G401 (cell line): ENCODE measurements at regions not wholly inside any gene's neighbourhood (a gene's known extent, or its start where the extent isn't known, plus 50 kb on each side); places are given as distances from the start of the nearest gene placed in this dataset.
"Not testable (repeated sequence)": the region's sequence is repeated elsewhere in the genome, so short reads cannot be mapped to it uniquely, and the experiment has no call there.

ENCODE experiments used
- DNase-seq: peaks from one replicate; pipeline ENCODE4 v3.0.0-alpha.2; 2015; ENCODE audit warnings: low spot score
- in situ Hi-C: cut with HindIII; loops from 2 replicates; pipeline ENCODE4 v1.10.0; 2016; ENCODE audit warnings: low sequenced_read_pairs, mixed read lengths

DNA sequence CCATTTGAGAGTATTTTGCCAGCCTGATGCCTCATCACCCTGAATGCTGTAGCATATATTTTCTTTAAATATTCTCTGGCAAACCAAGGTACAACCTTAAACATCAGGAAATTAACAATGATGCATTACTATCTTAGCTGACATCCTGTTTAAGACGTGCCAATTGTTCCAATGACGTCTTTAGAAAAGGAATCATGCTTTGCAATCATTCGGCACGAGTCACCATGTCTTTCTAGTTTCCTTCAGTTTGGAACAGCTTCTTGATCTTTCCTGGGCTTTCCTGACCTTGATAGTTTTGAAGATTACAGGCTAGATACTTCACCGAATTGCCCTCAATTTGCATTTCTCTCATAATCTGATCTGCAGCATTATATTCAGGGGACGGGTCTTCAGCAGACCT lies 88.2 kb upstream of the GLI2 start:
- in situ Hi-C loops, result no loop called here
- DNase-seq, result no peak

GRCh38 chr2:120649381-120649780 lies 86.3 kb upstream of the GLI2 start:
- DNase-seq, in situ Hi-C loops: not testable (repeated sequence)

DNA sequence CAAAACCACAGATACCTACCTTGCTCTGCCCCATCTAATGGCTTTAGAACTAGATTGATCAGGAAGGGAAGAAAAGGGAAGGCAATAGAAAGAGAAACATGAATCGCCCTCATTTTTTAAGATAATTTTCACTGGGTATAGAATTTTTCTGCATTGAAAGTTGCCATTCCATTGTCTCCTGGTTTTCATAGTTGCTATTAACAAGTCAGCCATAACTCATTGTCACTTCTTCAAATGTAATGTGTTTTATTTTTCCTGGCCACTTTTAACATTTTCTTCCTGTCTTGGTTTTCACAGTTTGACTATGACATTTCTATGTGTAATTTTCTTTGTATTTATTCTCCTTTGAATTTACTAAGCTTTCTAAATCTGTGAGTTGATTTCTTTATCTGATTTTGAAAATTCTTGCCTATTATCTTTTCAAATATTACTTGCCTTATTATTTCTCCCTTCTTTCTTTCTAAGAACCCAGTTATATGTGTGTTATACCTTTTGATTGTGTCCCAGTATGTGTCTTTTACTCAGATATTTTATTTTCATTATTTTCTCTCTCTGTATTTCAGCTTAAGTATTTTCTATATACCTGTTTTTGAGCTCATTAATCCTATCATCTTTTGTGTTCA lies 85.5 kb upstream of the GLI2 start:
- no peak for DNase-seq
- in situ Hi-C loops, result no loop called here

- DNase-seq, result no peak
- in situ Hi-C loops, result no loop called here
Measured at GRCh38 chr2:120651818-120652217, 83.8 kb upstream of the GLI2 start.

GRCh38 chr2:120653046-120653445 lies 82.6 kb upstream of the GLI2 start:
- in situ Hi-C loops, result no loop called here

DNA sequence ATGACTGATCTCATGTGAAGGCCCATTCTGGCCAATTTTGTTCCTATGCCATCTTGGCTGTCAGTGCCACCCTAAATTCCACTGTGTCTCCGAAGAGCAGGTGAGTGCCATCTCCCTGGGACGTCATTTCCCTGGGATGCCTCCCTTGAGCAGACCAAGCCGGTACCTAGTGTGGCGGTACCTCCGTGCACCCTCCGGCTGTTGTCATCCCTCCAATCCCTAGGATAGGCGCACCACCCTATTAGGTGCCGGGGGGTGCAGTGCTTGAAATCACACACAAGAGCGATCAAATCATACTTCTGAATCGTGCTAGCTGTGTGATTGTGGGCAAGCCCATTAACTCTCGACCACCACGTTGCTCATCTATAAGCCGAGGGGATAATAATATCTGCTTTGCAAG lies 81.8 kb upstream of the GLI2 start:
- in situ Hi-C loops, result no loop called here
- DNase-seq, result no peak

More at GRCh38 chr2:120653046-120653445, 82.6 kb upstream of the GLI2 start:
- DNase-seq, result no peak

- in situ Hi-C loops, result no loop called here
Measured at GRCh38 chr2:120654381-120655134, 81.1 kb upstream of the GLI2 start.

GRCh38 chr2:120656273-120656950 lies 79.3 kb upstream of the GLI2 start:
- DNase-seq, result peak; percentile 14

More at GRCh38 chr2:120654381-120655134, 81.1 kb upstream of the GLI2 start:
- DNase-seq, result no peak

DNA sequence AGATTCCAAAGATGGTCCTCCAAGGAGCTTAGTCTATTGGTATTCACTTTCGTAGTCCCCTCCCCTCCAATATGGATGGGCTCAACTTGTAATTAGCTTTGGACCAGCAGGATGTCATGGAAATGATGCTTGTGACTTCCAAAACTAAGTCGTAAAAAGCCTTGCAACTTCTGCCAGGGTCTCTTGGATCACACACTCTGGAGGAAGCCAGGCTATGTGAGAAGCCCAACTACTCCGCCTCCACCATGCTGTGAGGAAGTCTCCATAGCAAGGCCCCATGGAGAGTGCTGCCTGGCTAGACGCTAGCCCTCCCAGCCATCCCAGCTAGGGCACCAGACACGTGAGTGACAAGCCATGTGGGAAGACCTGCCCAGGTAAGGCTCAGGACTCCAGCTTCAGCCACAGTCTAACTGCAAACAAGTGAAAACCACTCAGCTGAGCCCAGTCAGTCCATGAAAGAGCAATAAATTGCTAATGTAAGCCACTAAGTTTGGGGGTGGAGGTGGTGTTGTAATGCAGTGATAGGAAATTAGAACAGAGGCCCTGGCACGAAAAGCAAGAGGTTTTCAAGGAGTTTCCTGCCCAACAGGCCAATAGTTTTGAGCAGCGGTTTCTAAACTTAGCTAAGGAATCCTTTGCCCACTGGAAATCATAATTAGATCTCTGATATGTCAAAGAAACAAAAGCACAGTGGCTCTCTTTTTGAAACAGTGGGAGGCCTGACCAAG lies 77.5 kb upstream of the GLI2 start:
- DNase-seq, result no peak
- in situ Hi-C loops, result no loop called here

More at GRCh38 chr2:120656273-120656950, 79.3 kb upstream of the GLI2 start:
- in situ Hi-C loops, result no loop called here

GRCh38 chr2:120658770-120659158 lies 76.9 kb upstream of the GLI2 start:
- DNase-seq, result no peak
- in situ Hi-C loops, result no loop called here

GRCh38 chr2:120659275-120659977 lies 76.2 kb upstream of the GLI2 start:
- DNase-seq, result no peak

DNA sequence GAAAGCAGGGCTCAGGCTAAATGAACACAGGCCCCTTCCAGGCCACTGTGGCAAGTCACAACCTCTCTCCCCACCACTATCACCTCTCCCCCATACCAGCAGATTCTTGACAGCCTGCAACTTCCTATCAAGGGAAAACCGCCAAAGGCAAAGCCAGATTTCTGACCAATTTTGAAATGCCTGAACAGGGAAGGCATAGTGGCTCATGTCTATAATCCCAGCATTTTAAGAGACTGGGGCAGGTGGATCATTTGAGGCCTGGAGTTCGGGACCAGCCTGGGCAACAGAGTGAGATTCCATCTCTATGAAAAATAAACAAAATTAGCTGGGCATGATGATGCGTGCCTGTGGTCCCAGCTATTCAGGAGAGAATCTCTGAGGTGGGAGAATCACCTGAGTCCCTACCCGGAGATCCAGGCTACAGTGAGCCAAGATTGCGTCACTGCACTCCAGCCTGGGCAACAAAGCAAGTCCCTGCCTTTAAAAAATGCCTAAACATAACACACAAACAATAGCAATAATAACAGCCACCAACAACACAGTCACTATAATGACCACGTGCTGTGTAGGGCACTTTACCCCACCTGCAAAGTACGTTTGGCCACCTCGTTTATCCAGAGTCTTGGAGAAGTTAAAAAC lies 75.5 kb upstream of the GLI2 start:
- in situ Hi-C loops, result no loop called here
- DNase-seq, result no peak

More at GRCh38 chr2:120659275-120659977, 76.2 kb upstream of the GLI2 start:
- in situ Hi-C loops, result no loop called here

DNA sequence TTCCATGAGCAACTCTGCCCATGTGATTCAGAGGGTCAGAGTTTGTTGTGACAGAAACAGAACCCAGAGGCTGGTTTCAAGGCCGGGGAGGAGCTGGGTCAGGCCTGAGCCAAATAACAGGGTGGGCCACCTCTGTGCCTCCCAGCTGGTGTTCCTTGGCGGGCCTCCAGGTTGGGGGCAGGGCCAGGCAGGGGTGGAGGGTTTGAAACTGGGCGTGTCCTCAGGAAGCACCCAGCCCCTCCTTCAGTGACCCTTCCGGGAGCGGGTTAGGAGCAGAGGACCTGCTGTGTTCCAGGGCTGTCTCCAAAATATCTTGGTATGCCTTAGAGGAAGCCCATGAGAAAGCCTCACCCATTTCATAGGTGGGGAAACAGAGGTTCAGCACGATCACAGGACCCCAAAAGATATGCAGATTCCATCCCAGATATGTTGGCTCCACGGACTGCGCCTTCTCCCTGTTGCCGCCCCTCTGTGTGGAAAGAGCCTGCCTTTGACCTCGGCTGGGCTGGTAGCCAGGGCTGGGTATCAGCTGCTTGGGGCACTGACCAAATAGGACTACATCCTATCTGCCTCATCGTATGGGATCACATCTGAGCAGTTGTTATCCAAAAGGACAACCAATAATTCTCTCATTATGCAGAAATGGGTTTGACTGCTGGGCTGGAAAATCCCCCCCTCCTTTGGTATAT lies 74.8 kb upstream of the GLI2 start:
- in situ Hi-C loops, result no loop called here
- no peak for DNase-seq

DNA sequence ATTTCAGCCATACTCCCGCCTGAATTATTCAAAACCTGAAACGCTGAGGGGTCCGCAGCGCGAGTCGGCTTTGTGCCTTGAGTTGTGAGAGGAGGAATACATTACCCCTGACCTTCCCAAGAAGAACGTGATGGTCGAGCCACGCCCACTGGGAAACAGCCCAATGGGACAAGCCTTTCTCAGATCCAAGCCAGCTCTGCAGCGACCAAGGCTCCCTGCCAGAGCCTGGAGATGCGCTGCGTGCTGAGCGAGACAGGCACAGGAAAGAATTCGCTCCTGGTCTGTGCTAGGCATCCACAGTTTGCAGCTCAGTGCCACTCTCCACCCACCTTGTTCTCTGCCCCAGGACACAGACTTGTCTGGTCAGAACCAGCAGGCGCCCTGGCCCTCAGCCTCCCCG lies 74.1 kb upstream of the GLI2 start:
- no peak for DNase-seq
- in situ Hi-C loops, result no loop called here

DNA sequence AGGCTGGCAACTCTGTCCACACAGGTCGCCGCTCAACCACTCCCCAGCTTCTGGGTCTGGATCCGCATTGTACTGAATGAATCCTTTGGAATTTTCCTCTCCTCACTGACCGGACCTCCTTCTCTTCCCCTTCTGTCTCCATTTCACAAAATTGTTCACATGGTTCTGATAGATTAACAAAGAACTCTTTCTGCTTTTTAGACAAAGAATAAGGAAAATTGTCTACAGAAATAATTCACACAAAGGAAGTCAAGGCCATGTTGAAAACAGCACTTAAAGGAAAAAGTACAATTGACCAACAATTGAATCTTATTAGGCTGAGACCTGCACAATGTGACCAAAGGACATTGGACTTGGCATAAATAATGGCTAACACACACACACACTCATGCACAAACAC lies 73.6 kb upstream of the GLI2 start:
- no peak for DNase-seq
- in situ Hi-C loops, result no loop called here

GRCh38 chr2:120662746-120663145 lies 72.9 kb upstream of the GLI2 start:
- in situ Hi-C loops, result no loop called here

GRCh38 chr2:120666433-120666832 lies 69.2 kb upstream of the GLI2 start:
- in situ Hi-C loops, result no loop called here
- no peak for DNase-seq

More at GRCh38 chr2:120662746-120663145, 72.9 kb upstream of the GLI2 start:
- no peak for DNase-seq

DNA sequence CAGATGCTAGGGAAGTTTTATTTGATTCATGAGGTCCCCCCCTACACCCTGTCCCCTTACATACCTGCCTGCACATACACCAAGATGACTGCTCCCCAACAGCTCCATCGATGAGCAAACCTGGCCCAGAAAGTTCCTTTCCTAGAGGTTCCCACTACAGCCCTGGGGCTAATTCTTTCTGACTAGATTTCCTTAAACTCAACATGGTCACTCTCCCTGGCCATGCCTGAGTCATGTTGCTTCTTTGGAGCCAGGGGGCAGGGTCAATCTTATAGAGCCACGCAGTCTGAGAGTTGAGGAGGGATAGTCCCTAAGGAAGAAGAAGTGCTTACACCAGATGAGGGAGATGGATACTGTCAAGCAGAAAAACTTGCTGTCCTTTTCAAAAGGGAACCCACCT lies 67.7 kb upstream of the GLI2 start:
- in situ Hi-C loops, result no loop called here
- DNase-seq, result no peak
